K562 (cell line): ENCODE measurements at regions not wholly inside any gene's neighbourhood (a gene's known extent, or its start where the extent isn't known, plus 50 kb on each side); places are given as distances from the start of the nearest gene placed in this dataset.

Experiments
- ATAC-seq: fragments of 200-7000 bp; cut with Tn5 transposase; 3 replicates; pipeline ENCODE4 v1.9.1; 2020; ENCODE audit warnings: moderate library complexity
- BruUV-seq: library from RNA; stranded (reverse); fragments of 400-500 nt; replicated peaks from 2 replicates; lab custom pipeline; 2021; lab: Mats Ljungman, UMichigan
- CTCF ChIA-PET: fragments of 300-600 bp; formaldehyde crosslinking; extraction: SDS; loops from one replicate; lab custom pipeline; 2021; ENCODE audit warnings: low intra/inter-chr PET ratio; lab: Yijun Ruan, JAX
- POLR2A ChIA-PET: fragments of 300-600, 350-650 bp; sonication (Branson Sonifier 250); formaldehyde crosslinking; extraction: SDS; loops from one replicate; lab custom pipeline; 2021; ENCODE audit warnings: antibody characterized with exemption, inconsistent platforms; lab: Yijun Ruan, JAX
- DNase-seq, 4 experiments: peaks; one replicate each; pipeline versions ENCODE4 v3.0.0 to v3.0.0-alpha.2; 2011 to 2018; ENCODE audit warnings: low spot score in 3 of 4, mixed read lengths in 3 of 4; ENCODE audit errors: extremely low read depth in 1 of 4
- FAIRE-seq: peaks from 2 replicates; lab custom pipeline; 2011; peaks lifted over from hg19 to GRCh38; lab: Jason Lieb, UNC
- H2AFZ ChIP-seq: 2 replicates; pipeline ENCODE4 v1.6.0; 2011; ENCODE audit warnings: low read depth, low read length, control low read depth, inconsistent platforms
- H3K27ac ChIP-seq: fragments of 200-600 bp; 3 replicates; pipeline ENCODE4 v1.8.0; 2011; ENCODE audit warnings: low read depth, mild to moderate bottlenecking, control low read depth, inconsistent platforms, low read length, moderate library complexity, mixed read lengths; ENCODE audit errors: extremely low read depth
- H3K27me3 ChIP-seq, 2 experiments: fragments of 300-600 bp in 1 of 2; 2 replicates in 1 of 2; 3 replicates in 1 of 2; pipeline versions ENCODE4 v1.6.0 to v1.8.0; 2011; ENCODE audit warnings: inconsistent platforms in 2 of 2, low read length in 2 of 2, mild to moderate bottlenecking in 1 of 2, mixed read lengths in 1 of 2, moderate library complexity in 1 of 2; ENCODE audit not compliant: control insufficient read depth in 2 of 2, insufficient read depth in 2 of 2
- H3K36me3 ChIP-seq: fragments of 300-600 bp; 3 replicates; pipeline ENCODE4 v1.8.0; 2011; ENCODE audit warnings: mild to moderate bottlenecking, low read length, inconsistent platforms; ENCODE audit not compliant: control insufficient read depth, insufficient read depth
- H3K4me1 ChIP-seq, 2 experiments: fragments of 200-600 bp in 1 of 2; replicated peaks in 1 of 2; 2 replicates in 1 of 2; 3 replicates in 1 of 2; pipeline versions ENCODE4 v1.5.1 to v1.8.0; 2011; ENCODE audit warnings: inconsistent platforms in 2 of 2, low read length in 2 of 2, mild to moderate bottlenecking in 1 of 2, mixed read lengths in 1 of 2, moderate library complexity in 1 of 2; ENCODE audit not compliant: control insufficient read depth in 2 of 2, insufficient read depth in 2 of 2
- H3K4me2 ChIP-seq: 2 replicates; pipeline ENCODE4 v1.6.1; 2011; ENCODE audit warnings: low read length, control low read depth, inconsistent platforms, mixed read lengths; ENCODE audit not compliant: insufficient read depth
- H3K4me3 ChIP-seq: fragments of 200-600 bp; sonication (generic), shearing (Covaris generic); 2 replicates; pipeline ENCODE4 v1.5.1; 2016; ENCODE audit warnings: control low read depth, inconsistent platforms
- H3K79me2 ChIP-seq: fragments of 200-600 bp; 3 replicates; pipeline ENCODE4 v1.8.0; 2011; ENCODE audit warnings: low read length, inconsistent platforms; ENCODE audit not compliant: control insufficient read depth, insufficient read depth
- H3K9ac ChIP-seq, 2 experiments: 2 replicates each; pipeline versions ENCODE4 v1.6.0 to v1.6.1; 2011; ENCODE audit warnings: low read depth in 2 of 2, low read length in 2 of 2, control low read depth in 1 of 2, inconsistent platforms in 1 of 2, mild to moderate bottlenecking in 1 of 2, mixed read lengths in 1 of 2; ENCODE audit not compliant: insufficient read depth in 1 of 2
- H3K9me1 ChIP-seq: one replicate; pipeline ENCODE4 v1.6.0; 2011; ENCODE audit warnings: inconsistent platforms, mild to moderate bottlenecking, low read length, moderate library complexity; ENCODE audit not compliant: control insufficient read depth, insufficient read depth
- H3K9me3 ChIP-seq: replicated peaks from 2 replicates; pipeline ENCODE4 v1.5.1; 2011; ENCODE audit warnings: low read depth, low read length, inconsistent platforms; ENCODE audit not compliant: control insufficient read depth, insufficient read depth
- H4K20me1 ChIP-seq: replicated peaks from 2 replicates; pipeline ENCODE4 v1.6.1; 2011; ENCODE audit warnings: low read length, inconsistent platforms, mixed read lengths; ENCODE audit not compliant: control insufficient read depth, insufficient read depth
- CC2D1A ChIP-seq: fragments of 450-650 bp; IDR thresholded peaks from 2 replicates; pipeline ENCODE4 v1.6.1; 2017; ENCODE audit warnings: mild to moderate bottlenecking
- CCAR2 ChIP-seq: fragments of 200-400 bp; formaldehyde crosslinking; IDR thresholded peaks from 2 replicates; pipeline ENCODE4 v1.6.1; 2017; ENCODE audit warnings: mild to moderate bottlenecking, low read depth, low read length
- DIDO1 ChIP-seq: fragments of 450-650 bp; IDR thresholded peaks from 2 replicates; pipeline ENCODE4 v1.6.1; 2016; ENCODE audit warnings: low read depth, missing biosample characterization, missing genetic modification characterization
- FOXA1 ChIP-seq: fragments of 450-650 bp; IDR thresholded peaks from 2 replicates; pipeline ENCODE4 v1.6.1; 2016; ENCODE audit warnings: mild to moderate bottlenecking, borderline replicate concordance
- HOXB6 ChIP-seq: fragments of 250-450 bp; sonication (Bioruptor Pico); IDR thresholded peaks from 2 replicates; pipeline ENCODE4 v1.5.1; 2022; ENCODE audit warnings: mild to moderate bottlenecking, borderline replicate concordance
- IRF2 ChIP-seq: sonication (generic); formaldehyde crosslinking; IDR thresholded peaks from 2 replicates; pipeline ENCODE4 v1.8.1; 2022; ENCODE audit warnings: mild to moderate bottlenecking, missing genetic modification reagents
- NCOR1 ChIP-seq: fragments of 450-650 bp; IDR thresholded peaks from 2 replicates; pipeline ENCODE4 v1.6.1; 2016; ENCODE audit warnings: mild to moderate bottlenecking, moderate library complexity
- OTX1 ChIP-seq: fragments of 450-650 bp; formaldehyde crosslinking; IDR thresholded peaks from 2 replicates; pipeline ENCODE4 v1.4.0; 2022; ENCODE audit warnings: mild to moderate bottlenecking
- RAD21 ChIP-seq, 2 experiments: fragments of 250-450 bp in 1 of 2; fragments of 450-650 bp in 1 of 2; sonication (Bioruptor Pico) in 1 of 2; formaldehyde crosslinking in 1 of 2; IDR thresholded peaks in 1 of 2; conservative IDR thresholded peaks in 1 of 2; 2 replicates each; pipeline versions ENCODE4 v1.4.0 to v1.8.0; 2020 to 2022; ENCODE audit warnings: mild to moderate bottlenecking in 2 of 2, moderate library complexity in 1 of 2
- RBM22 ChIP-seq: fragments of 200-400 bp; formaldehyde crosslinking; IDR thresholded peaks from 2 replicates; pipeline ENCODE4 v1.6.1; 2018; ENCODE audit warnings: low read length, low read depth; ENCODE audit not compliant: poor library complexity, severe bottlenecking
- U2AF2 ChIP-seq: fragments of 200-400 bp; formaldehyde crosslinking; optimal IDR thresholded peaks from 2 replicates; pipeline ENCODE3; 2017; ENCODE audit warnings: low read depth, mild to moderate bottlenecking, low read length
- UBTF ChIP-seq, 2 experiments: IDR thresholded peaks; 2 replicates each; pipeline ENCODE4 v1.6.1; 2012; ENCODE audit warnings: improper control_type of control experiment in 2 of 2, low read depth in 2 of 2, low read length in 2 of 2, borderline replicate concordance in 1 of 2
- VEZF1 ChIP-seq: fragments of 200-800 bp; sonication (Bioruptor generic); IDR thresholded peaks from 2 replicates; pipeline ENCODE4 v1.6.1; 2017; ENCODE audit warnings: missing genetic modification characterization, missing compliant biosample characterization
- XRCC3 ChIP-seq: fragments of 450-650 bp; IDR thresholded peaks from 2 replicates; pipeline ENCODE4 v1.6.1; 2017; ENCODE audit warnings: mild to moderate bottlenecking, moderate library complexity
- ZNF133 ChIP-seq: fragments of 250-450 bp; sonication (Bioruptor Pico); IDR thresholded peaks from 2 replicates; pipeline ENCODE4 v1.4.0; 2020; ENCODE audit warnings: mild to moderate bottlenecking
- ZNF609 ChIP-seq: sonication (generic); formaldehyde crosslinking; IDR thresholded peaks from 2 replicates; pipeline ENCODE4 v1.8.1; 2023; ENCODE audit warnings: missing genetic modification reagents, mild to moderate bottlenecking, borderline replicate concordance
- WGBS: fragments of 100-300 bp; shearing (Covaris generic); methylation state at CpG from one replicate; pipeline ENCODE4 v1.1.6; 2016; ENCODE audit warnings: low coverage, mixed read lengths; ENCODE audit not compliant: insufficient coverage; ENCODE audit errors: missing lambda C conversion rate; 5-methylcytosine and 5-hydroxymethylcytosine counted together
- in situ Hi-C: fragments of 300-500 bp; cut with MboI; formaldehyde crosslinking; loops from 4 replicates; pipeline ENCODE4 v1.15.0; 2018; ENCODE audit warnings: inconsistent platforms, mixed read lengths
- intact Hi-C: fragments of 100-400 bp; cut with micrococcal nuclease; formaldehyde crosslinking; loops from 2 replicates; pipeline ENCODE4 v1.14.2; 2022

- no peak for FAIRE-seq
- POLR2A ChIA-PET: no interaction called here
- no peak for TF ChIP-seq RAD21 (CRISPR knock-in tag; conservative IDR thresholded peaks at IDR 0.05 in 1 of 2, IDR thresholded peaks at IDR 0.05 in 1 of 2)
- no peak for TF ChIP-seq IRF2 (CRISPR knock-in tag)
- TF ChIP-seq HOXB6 (CRISPR knock-in tag): no peak
- no peak for TF ChIP-seq CCAR2
- no peak for TF ChIP-seq OTX1
- TF ChIP-seq RBM22: no peak
- no peak for TF ChIP-seq XRCC3
- no peak for TF ChIP-seq DIDO1
- TF ChIP-seq FOXA1: no peak
- no peak for TF ChIP-seq CC2D1A
- no peak for TF ChIP-seq ZNF609 (CRISPR knock-in tag)
- TF ChIP-seq VEZF1: no peak
- no peak for TF ChIP-seq UBTF (IDR thresholded peaks at IDR 0.05; ENCODE audit: borderline replicate concordance in 1 of 2, low read depth in 2 of 2, low read length in 2 of 2)
- no peak for TF ChIP-seq U2AF2
- no peak for TF ChIP-seq NCOR1
- TF ChIP-seq ZNF133 (CRISPR knock-in tag): no peak
Measured at GRCh38 chr4:25547343-25547742, 108.3 kb upstream of the SLC34A2 start.

More at GRCh38 chr4:25547343-25547742, 108.3 kb upstream of the SLC34A2 start:
- Histone ChIP-seq H3K9me3 (no peaks in the 10 kb centered on the region), H3K79me2 (no peaks in the 10 kb centered on the region), H3K9me1 (no peaks in the 10 kb centered on the region), H3K9ac (no peak overlapping the region), H3K4me1 (no peaks in the 10 kb centered on the region), H3K4me2 (no peak overlapping the region), H2AFZ (no peak overlapping the region), H3K36me3 (no peaks in the 10 kb centered on the region), H3K27me3 (0 out of 5 replicates have a peak, but pooled peaks cover 0 to 4% of the 10 kb centered on the region in 2 experiments), H4K20me1 (no peaks in the 10 kb centered on the region), H3K27ac (no peak overlapping the region), H3K4me3 (no peak overlapping the region)
- ATAC-seq (no peak), DNase-seq (no peak)
- BruUV-seq: no TSS peak
- in situ Hi-C loops: no loop called here
- intact Hi-C loops: no loop called here
- CTCF ChIA-PET: no interaction called here
- 2% methylated on average over 5 of the region's 5 CpGs for WGBS
